GM23338 (cell line): ENCODE measurements at regions not wholly inside any gene's neighbourhood (a gene's known extent, or its start where the extent isn't known, plus 50 kb on each side); places are given as distances from the start of the nearest gene placed in this dataset.

Source experiments
- ATAC-seq: fragments of 200-7000 bp; cut with Tn5 transposase; 3 replicates; pipeline ENCODE4 v1.9.1; 2020
- DNase-seq: peaks from one replicate; pipeline ENCODE4 v3.0.0-alpha.2; 2015; ENCODE audit warnings: low spot score
- H2AFZ ChIP-seq: fragments of 200-600 bp; sonication (generic); 2 replicates; pipeline ENCODE4 v1.8.0; 2016; ENCODE audit warnings: antibody characterized with exemption, mild to moderate bottlenecking, moderate library complexity
- H3F3A ChIP-seq: fragments of 200-600 bp; sonication (generic); replicated peaks from 2 replicates; pipeline ENCODE4 v1.8.0; 2017; ENCODE audit warnings: antibody characterized with exemption, mixed run types, low read depth
- H3K27ac ChIP-seq: fragments of 200-600 bp; sonication (generic); 2 replicates; pipeline ENCODE4 v1.6.1; 2016; ENCODE audit warnings: low read depth
- H3K27me3 ChIP-seq: fragments of 200-600 bp; sonication (generic); 2 replicates; pipeline ENCODE4 v1.8.0; 2016; ENCODE audit warnings: mild to moderate bottlenecking, mixed run types, moderate library complexity; ENCODE audit not compliant: insufficient read depth
- H3K36me3 ChIP-seq: fragments of 200-600 bp; sonication (generic); 2 replicates; pipeline ENCODE4 v1.8.0; 2016; ENCODE audit warnings: mild to moderate bottlenecking; ENCODE audit not compliant: insufficient read depth
- H3K4me1 ChIP-seq: fragments of 200-600 bp; sonication (generic); 2 replicates; pipeline ENCODE4 v1.8.0; 2016; ENCODE audit warnings: mild to moderate bottlenecking, moderate library complexity; ENCODE audit not compliant: insufficient read depth
- H3K4me2 ChIP-seq: fragments of 200-600 bp; sonication (generic); 2 replicates; pipeline ENCODE4 v1.7.1; 2017; ENCODE audit warnings: mixed run types
- H3K4me3 ChIP-seq: fragments of 200-600 bp; sonication (generic); 2 replicates; pipeline ENCODE4 v1.6.1; 2016; ENCODE audit warnings: mixed run types
- H3K79me2 ChIP-seq: fragments of 200-600 bp; sonication (generic); replicated peaks from 2 replicates; pipeline ENCODE4 v1.8.0; 2017; ENCODE audit warnings: mild to moderate bottlenecking; ENCODE audit not compliant: insufficient read depth
- H3K9me2 ChIP-seq: fragments of 200-600 bp; sonication (generic); 2 replicates; pipeline ENCODE4 v1.8.0; 2017; ENCODE audit not compliant: insufficient read depth
- H4K20me1 ChIP-seq: fragments of 200-600 bp; sonication (generic); replicated peaks from 2 replicates; pipeline ENCODE4 v1.8.0; 2017; ENCODE audit warnings: mild to moderate bottlenecking; ENCODE audit not compliant: insufficient read depth
- H3K27ac Mint-ChIP-seq: 2 replicates; pipeline ENCODE4 v1.8.0; 2020; ENCODE audit warnings: inconsistent platforms, mild to moderate bottlenecking, moderate library complexity, mixed read lengths
- H3K27me3 Mint-ChIP-seq: 3 replicates; pipeline ENCODE4 v1.8.0; 2022; ENCODE audit warnings: low read depth, mild to moderate bottlenecking, moderate library complexity, mixed read lengths, inconsistent platforms; ENCODE audit not compliant: insufficient read depth, poor library complexity
- H3K36me3 Mint-ChIP-seq: 3 replicates; pipeline ENCODE4 v1.8.0; 2021; ENCODE audit warnings: low read depth, mild to moderate bottlenecking, inconsistent platforms, moderate library complexity, mixed read lengths
- H3K4me1 Mint-ChIP-seq: 3 replicates; pipeline ENCODE4 v1.8.0; 2020; ENCODE audit warnings: mild to moderate bottlenecking, inconsistent platforms, mixed read lengths
- H3K4me3 Mint-ChIP-seq: 3 replicates; pipeline ENCODE4 v1.8.0; 2021; ENCODE audit warnings: moderate library complexity, mild to moderate bottlenecking, inconsistent platforms, mixed read lengths
- H3K9me3 Mint-ChIP-seq: 3 replicates; pipeline ENCODE4 v1.8.0; 2020; ENCODE audit warnings: moderate library complexity, mild to moderate bottlenecking, inconsistent platforms, mixed read lengths
- CREB1 ChIP-seq: fragments of 250-450 bp; sonication (Bioruptor Pico); IDR thresholded peaks from 2 replicates; pipeline ENCODE4 v1.5.0; 2020; ENCODE audit warnings: low read depth, mild to moderate bottlenecking, moderate library complexity
- CTCF ChIP-seq, 2 experiments: fragments of 200-600 bp in 1 of 2; sonication (generic) in 1 of 2; conservative IDR thresholded peaks; 2 replicates each; pipeline versions ENCODE4 v1.5.1 to v1.6.1; 2016 to 2017; ENCODE audit warnings: antibody characterized with exemption in 2 of 2, low read depth in 2 of 2, mild to moderate bottlenecking in 2 of 2, moderate library complexity in 1 of 2
- EZH2phosphoT487 ChIP-seq: fragments of 200-600 bp; sonication (generic); IDR thresholded peaks from one replicate; pipeline ENCODE4 v1.8.1; 2018; ENCODE audit warnings: antibody characterized with exemption; ENCODE audit not compliant: unreplicated experiment
- JUNB ChIP-seq: IDR thresholded peaks from one replicate; pipeline ENCODE4 v1.6.1; 2016; ENCODE audit warnings: antibody characterized with exemption; ENCODE audit not compliant: unreplicated experiment
- NANOG ChIP-seq: IDR thresholded peaks from 2 replicates; pipeline ENCODE4 v1.6.1; 2016; ENCODE audit warnings: antibody characterized with exemption, borderline replicate concordance
- POLR2AphosphoS5 ChIP-seq: IDR thresholded peaks from 2 replicates; pipeline ENCODE4 v1.6.1; 2016; ENCODE audit warnings: antibody characterized with exemption, low read depth
- ZNF114 ChIP-seq: fragments of 250-450 bp; sonication (Bioruptor Pico); IDR thresholded peaks from 2 replicates; pipeline ENCODE4 v1.5.0; 2020; ENCODE audit warnings: mild to moderate bottlenecking, moderate library complexity
- ZNF331 ChIP-seq: fragments of 250-450 bp; sonication (Bioruptor Pico); IDR thresholded peaks from 2 replicates; pipeline ENCODE4 v1.5.0; 2020; ENCODE audit warnings: low read depth, mild to moderate bottlenecking, moderate library complexity
- TF ChIP-seq, protein P1 (sequence below): IDR thresholded peaks from 2 replicates; pipeline ENCODE4 v1.6.1; 2016; ENCODE audit warnings: antibody characterized with exemption

DNA sequence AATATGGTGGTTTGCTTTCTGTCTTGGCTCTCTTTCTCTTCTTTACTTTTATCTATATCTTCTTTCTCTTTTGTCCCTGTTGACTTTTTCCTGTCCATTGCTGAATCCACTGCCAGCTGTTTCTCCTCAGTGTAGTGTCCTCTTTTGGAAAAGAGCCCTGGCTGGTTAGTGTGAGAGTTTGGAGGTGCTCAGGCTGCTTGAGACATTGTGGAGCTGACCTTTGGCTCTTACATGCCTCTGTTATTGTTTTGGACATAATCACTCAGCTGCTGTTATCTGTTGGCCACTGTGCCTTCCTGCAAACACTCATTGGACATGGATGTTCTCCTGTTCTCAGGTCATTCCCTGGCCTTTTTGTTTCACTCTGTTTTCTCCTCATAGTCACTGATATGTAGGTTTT, 295.4 kb upstream of the RIOK2 start (continued):
- TF ChIP-seq, protein P1, sequence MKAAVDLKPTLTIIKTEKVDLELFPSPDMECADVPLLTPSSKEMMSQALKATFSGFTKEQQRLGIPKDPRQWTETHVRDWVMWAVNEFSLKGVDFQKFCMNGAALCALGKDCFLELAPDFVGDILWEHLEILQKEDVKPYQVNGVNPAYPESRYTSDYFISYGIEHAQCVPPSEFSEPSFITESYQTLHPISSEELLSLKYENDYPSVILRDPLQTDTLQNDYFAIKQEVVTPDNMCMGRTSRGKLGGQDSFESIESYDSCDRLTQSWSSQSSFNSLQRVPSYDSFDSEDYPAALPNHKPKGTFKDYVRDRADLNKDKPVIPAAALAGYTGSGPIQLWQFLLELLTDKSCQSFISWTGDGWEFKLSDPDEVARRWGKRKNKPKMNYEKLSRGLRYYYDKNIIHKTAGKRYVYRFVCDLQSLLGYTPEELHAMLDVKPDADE = no peak
- TF ChIP-seq CTCF (conservative IDR thresholded peaks at IDR 0.05; ENCODE audit: low read depth in 2 of 2) (no peak), POLR2AphosphoS5 (no peak), ZNF114 (CRISPR knock-in tag) (no peak)

- no peaks in the 10 kb centered on the region for H3K27me3 Mint-ChIP-seq
- Histone ChIP-seq H3K36me3 (no peaks in the 10 kb centered on the region), H2AFZ (no peak overlapping the region), H3F3A (no peaks in the 10 kb centered on the region), H3K4me3 (no peak overlapping the region), H3K27ac (no peak overlapping the region), H3K27me3 (no peaks in the 10 kb centered on the region), H4K20me1 (no peaks in the 10 kb centered on the region), H3K4me2 (no peak overlapping the region), H3K9me2 (no peaks in the 10 kb centered on the region), H3K4me1 (no peaks in the 10 kb centered on the region), H3K79me2 (no peaks in the 10 kb centered on the region)
- H3K4me3 Mint-ChIP-seq = no peak overlapping the region
- H3K27ac Mint-ChIP-seq = no peak overlapping the region
- no peaks in the 10 kb centered on the region for H3K4me1 Mint-ChIP-seq
- ATAC-seq = no peak
- TF ChIP-seq NANOG (no peak), CTCF (conservative IDR thresholded peaks at IDR 0.05; ENCODE audit: low read depth in 2 of 2) (no peak), ZNF331 (CRISPR knock-in tag) (no peak)
- no peaks in the 10 kb centered on the region for H3K9me3 Mint-ChIP-seq
- no peaks in the 10 kb centered on the region for H3K36me3 Mint-ChIP-seq
- no peak for DNase-seq
These were observed 297.3 kb upstream of the RIOK2 start for GRCh38 chr5:97480313-97480712.

DNA sequence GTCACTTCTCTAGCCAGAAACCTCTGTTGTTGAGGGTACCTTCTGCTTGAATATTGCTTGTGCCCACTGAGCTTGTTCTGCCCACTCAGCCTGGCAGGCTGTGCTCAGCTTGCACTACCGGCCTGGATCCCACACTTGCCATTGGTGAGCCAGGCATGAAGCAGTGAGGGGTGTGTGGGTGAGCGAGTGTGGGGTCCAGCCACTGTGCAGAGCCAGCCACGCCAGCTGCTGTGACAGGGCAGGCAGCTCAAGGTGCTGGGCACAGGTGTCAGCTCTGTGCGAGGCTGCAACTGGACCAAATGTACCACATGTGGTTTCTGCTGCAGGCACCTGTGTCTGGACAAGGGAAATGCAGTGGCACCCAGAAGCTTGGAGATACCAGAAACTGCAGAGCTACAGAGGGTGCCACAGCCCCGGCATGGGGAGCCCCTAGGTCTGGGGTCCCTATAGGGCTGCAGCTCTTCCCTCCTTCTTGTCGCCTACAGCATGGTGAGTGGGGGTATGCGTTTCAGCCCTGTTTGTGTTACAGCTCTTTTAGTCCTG, 305.1 kb upstream of the RIOK2 start:
- no peaks in the 10 kb centered on the region for H3K27me3 Mint-ChIP-seq
- no peaks in the 10 kb centered on the region for H3K79me2 ChIP-seq
- no peaks in the 10 kb centered on the region for H3K36me3 ChIP-seq
- ATAC-seq = no peak
- no peaks in the 10 kb centered on the region for H4K20me1 ChIP-seq
- no peaks in the 10 kb centered on the region for H3K4me1 Mint-ChIP-seq
- H3K4me3 ChIP-seq = no peak overlapping the region
- no peaks in the 10 kb centered on the region for H3K9me2 ChIP-seq
- TF ChIP-seq CREB1 (CRISPR knock-in tag) (no peak), JUNB (no peak), EZH2phosphoT487 (no peak), CTCF (conservative IDR thresholded peaks at IDR 0.05; ENCODE audit: low read depth in 2 of 2) (no peak)
- no peak overlapping the region for H3K4me2 ChIP-seq
- H2AFZ ChIP-seq = no peak overlapping the region
- H3K27ac Mint-ChIP-seq = no peak overlapping the region
- no peaks in the 10 kb centered on the region for H3F3A ChIP-seq
- peaks cover 2% of the 10 kb centered on the region; the same call in 2 of the 3 replicates for H3K9me3 Mint-ChIP-seq
- no peak for DNase-seq
- no peak overlapping the region for H3K4me3 Mint-ChIP-seq
- no peak overlapping the region for H3K27ac ChIP-seq
- H3K36me3 Mint-ChIP-seq = no peaks in the 10 kb centered on the region
- no peaks in the 10 kb centered on the region for H3K4me1 ChIP-seq
- no peaks in the 10 kb centered on the region for H3K27me3 ChIP-seq
